Omental fat pad (tissue), 3 donors: ENCODE measurements at regions not wholly inside any gene's neighbourhood (a gene's known extent, or its start where the extent isn't known, plus 50 kb on each side); places are given as distances from the start of the nearest gene placed in this dataset.

Source experiments
- ATAC-seq: fragments of 150-250 bp; one replicate; pipeline ENCODE4 v1.9.1; 2016; ENCODE audit warnings: mild to moderate bottlenecking, moderate library complexity; ENCODE audit not compliant: low FRiP score
- DNase-seq: peaks from one replicate; pipeline ENCODE4 v3.0.0-alpha.2; 2019; ENCODE audit warnings: low spot score
- CTCF ChIP-seq, 3 donors: fragments of 450-650 bp; IDR thresholded peaks; one replicate each; pipeline ENCODE4 v1.5.1; 2016 to 2017; ENCODE audit warnings: antibody characterized with exemption in 3 of 3, mild to moderate bottlenecking in 3 of 3, moderate library complexity in 2 of 3

GRCh38 chr1:181347495-181348390, 135.6 kb upstream of the CACNA1E start:
- DNase-seq (no peak), ATAC-seq (no peak)
- no peak for TF ChIP-seq CTCF (IDR thresholded peaks at IDR 0.05)

GRCh38 chr1:181349512-181349911, 133.8 kb upstream of the CACNA1E start:
- no peak for DNase-seq

DNA sequence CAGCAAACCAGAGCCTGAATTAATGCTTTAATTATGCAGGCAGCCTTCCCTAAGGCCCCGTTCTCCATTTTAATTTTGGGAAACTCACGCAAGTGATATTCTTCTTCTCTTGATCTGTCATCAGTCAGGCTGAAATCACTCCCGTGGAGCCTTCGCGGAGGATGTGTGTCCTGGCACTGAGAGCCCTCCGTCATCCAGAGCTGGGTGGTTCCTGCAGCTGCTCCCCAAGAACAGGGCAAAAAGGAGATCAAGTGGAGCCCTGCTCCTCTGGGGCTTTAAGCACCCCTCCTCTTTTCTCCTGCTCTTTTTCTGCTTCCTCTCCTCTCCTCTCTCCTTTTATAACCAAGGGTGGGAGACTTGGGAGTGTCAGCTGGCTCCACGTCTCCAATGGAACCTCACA, 133.2 kb upstream of the CACNA1E start:
- ATAC-seq = no peak
- TF ChIP-seq CTCF (IDR thresholded peaks at IDR 0.05) = no peak
- DNase-seq = no peak

More at GRCh38 chr1:181349512-181349911, 133.8 kb upstream of the CACNA1E start:
- no peak for TF ChIP-seq CTCF (IDR thresholded peaks at IDR 0.05)
- no peak for ATAC-seq

DNA sequence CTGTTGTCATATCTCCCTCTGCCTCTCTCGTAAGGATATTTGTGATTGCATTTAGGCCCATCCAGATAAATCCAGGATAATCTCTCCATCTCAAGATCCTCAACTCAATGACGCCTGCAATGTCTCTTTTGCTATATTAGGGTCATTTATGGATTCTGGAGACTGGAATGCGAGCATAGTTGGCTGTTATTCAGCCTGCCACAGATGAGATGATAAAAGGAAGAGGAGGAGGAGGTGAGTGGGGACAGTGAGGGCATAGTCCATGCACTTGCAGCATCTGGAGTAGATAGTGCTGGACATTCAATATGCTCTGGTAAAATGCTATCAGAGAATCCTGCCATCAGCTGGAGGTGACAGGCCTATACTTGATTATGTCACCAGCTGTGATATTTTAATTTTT, 131.6 kb upstream of the CACNA1E start:
- DNase-seq (no peak), ATAC-seq (no peak)

GRCh38 chr1:181352695-181353094, 130.6 kb upstream of the CACNA1E start:
- TF ChIP-seq CTCF (IDR thresholded peaks at IDR 0.05) = no peak
- ATAC-seq (no peak), DNase-seq (no peak)

More for the DNA sequence above, 131.6 kb upstream of the CACNA1E start:
- no peak for TF ChIP-seq CTCF (IDR thresholded peaks at IDR 0.05)

DNA sequence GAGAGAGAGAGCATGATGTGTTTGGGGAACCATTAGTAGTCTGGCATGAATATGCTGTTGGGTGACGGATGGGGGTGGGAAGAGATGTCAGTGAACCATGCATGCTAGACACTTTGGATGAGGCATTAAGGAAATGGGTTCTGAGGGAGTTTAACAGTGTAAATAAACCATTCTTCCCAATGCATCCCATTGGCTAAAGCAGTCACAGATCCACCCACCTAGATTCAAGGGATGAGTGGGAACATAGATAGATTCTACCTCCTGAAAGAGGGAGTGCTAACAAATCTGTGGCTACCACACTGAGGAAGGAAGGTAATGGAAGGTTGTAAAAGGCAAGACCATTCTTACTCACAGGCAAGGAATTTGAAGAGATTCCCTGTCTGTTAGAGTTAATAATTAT, 129.8 kb upstream of the CACNA1E start:
- DNase-seq (no peak), ATAC-seq (no peak)
- TF ChIP-seq CTCF (IDR thresholded peaks at IDR 0.05) = no peak

DNA sequence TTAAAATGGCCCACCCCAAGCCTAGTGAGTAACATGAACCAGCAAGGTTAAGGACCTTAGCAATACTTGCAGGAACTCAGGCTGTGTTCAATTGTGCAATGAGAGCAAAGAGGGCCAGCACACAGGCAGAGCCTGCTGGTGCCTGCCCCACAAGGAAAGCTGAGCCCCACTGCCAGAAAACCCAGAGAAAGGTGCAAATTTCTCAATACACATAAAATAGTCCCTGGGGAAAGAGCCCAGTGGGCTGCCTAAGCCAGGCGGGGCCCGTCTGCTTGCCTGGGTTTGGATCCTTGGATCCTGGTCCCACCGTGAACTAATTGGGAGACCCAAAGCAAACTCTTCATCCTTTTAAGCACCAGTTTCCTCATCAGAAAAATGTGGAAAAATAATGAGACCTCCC, 128.5 kb upstream of the CACNA1E start:
- no peak for ATAC-seq
- no peak for TF ChIP-seq CTCF (IDR thresholded peaks at IDR 0.05)

More for the DNA sequence above, 128.5 kb upstream of the CACNA1E start:
- no peak for DNase-seq
